GM23338 (cell line): ENCODE measurements at regions not wholly inside any gene's neighbourhood (a gene's known extent, or its start where the extent isn't known, plus 50 kb on each side); places are given as distances from the start of the nearest gene placed in this dataset.

Experiments
- ATAC-seq: fragments of 200-7000 bp; cut with Tn5 transposase; 3 replicates; pipeline ENCODE4 v1.9.1; 2020
- DNase-seq: peaks from one replicate; pipeline ENCODE4 v3.0.0-alpha.2; 2015; ENCODE audit warnings: low spot score
- H2AFZ ChIP-seq: fragments of 200-600 bp; sonication (generic); 2 replicates; pipeline ENCODE4 v1.8.0; 2016; ENCODE audit warnings: antibody characterized with exemption, mild to moderate bottlenecking, moderate library complexity
- H3F3A ChIP-seq: fragments of 200-600 bp; sonication (generic); replicated peaks from 2 replicates; pipeline ENCODE4 v1.8.0; 2017; ENCODE audit warnings: antibody characterized with exemption, mixed run types, low read depth
- H3K27ac ChIP-seq: fragments of 200-600 bp; sonication (generic); 2 replicates; pipeline ENCODE4 v1.6.1; 2016; ENCODE audit warnings: low read depth
- H3K27me3 ChIP-seq: fragments of 200-600 bp; sonication (generic); 2 replicates; pipeline ENCODE4 v1.8.0; 2016; ENCODE audit warnings: mild to moderate bottlenecking, mixed run types, moderate library complexity; ENCODE audit not compliant: insufficient read depth
- H3K36me3 ChIP-seq: fragments of 200-600 bp; sonication (generic); 2 replicates; pipeline ENCODE4 v1.8.0; 2016; ENCODE audit warnings: mild to moderate bottlenecking; ENCODE audit not compliant: insufficient read depth
- H3K4me1 ChIP-seq: fragments of 200-600 bp; sonication (generic); 2 replicates; pipeline ENCODE4 v1.8.0; 2016; ENCODE audit warnings: mild to moderate bottlenecking, moderate library complexity; ENCODE audit not compliant: insufficient read depth
- H3K4me2 ChIP-seq: fragments of 200-600 bp; sonication (generic); 2 replicates; pipeline ENCODE4 v1.7.1; 2017; ENCODE audit warnings: mixed run types
- H3K4me3 ChIP-seq: fragments of 200-600 bp; sonication (generic); 2 replicates; pipeline ENCODE4 v1.6.1; 2016; ENCODE audit warnings: mixed run types
- H3K79me2 ChIP-seq: fragments of 200-600 bp; sonication (generic); replicated peaks from 2 replicates; pipeline ENCODE4 v1.8.0; 2017; ENCODE audit warnings: mild to moderate bottlenecking; ENCODE audit not compliant: insufficient read depth
- H3K9me2 ChIP-seq: fragments of 200-600 bp; sonication (generic); 2 replicates; pipeline ENCODE4 v1.8.0; 2017; ENCODE audit not compliant: insufficient read depth
- H4K20me1 ChIP-seq: fragments of 200-600 bp; sonication (generic); replicated peaks from 2 replicates; pipeline ENCODE4 v1.8.0; 2017; ENCODE audit warnings: mild to moderate bottlenecking; ENCODE audit not compliant: insufficient read depth
- H3K27ac Mint-ChIP-seq: 2 replicates; pipeline ENCODE4 v1.8.0; 2020; ENCODE audit warnings: inconsistent platforms, mild to moderate bottlenecking, moderate library complexity, mixed read lengths
- H3K27me3 Mint-ChIP-seq: 3 replicates; pipeline ENCODE4 v1.8.0; 2022; ENCODE audit warnings: low read depth, mild to moderate bottlenecking, moderate library complexity, mixed read lengths, inconsistent platforms; ENCODE audit not compliant: insufficient read depth, poor library complexity
- H3K36me3 Mint-ChIP-seq: 3 replicates; pipeline ENCODE4 v1.8.0; 2021; ENCODE audit warnings: low read depth, mild to moderate bottlenecking, inconsistent platforms, moderate library complexity, mixed read lengths
- H3K4me1 Mint-ChIP-seq: 3 replicates; pipeline ENCODE4 v1.8.0; 2020; ENCODE audit warnings: mild to moderate bottlenecking, inconsistent platforms, mixed read lengths
- H3K4me3 Mint-ChIP-seq: 3 replicates; pipeline ENCODE4 v1.8.0; 2021; ENCODE audit warnings: moderate library complexity, mild to moderate bottlenecking, inconsistent platforms, mixed read lengths
- H3K9me3 Mint-ChIP-seq: 3 replicates; pipeline ENCODE4 v1.8.0; 2020; ENCODE audit warnings: moderate library complexity, mild to moderate bottlenecking, inconsistent platforms, mixed read lengths
- EZH2 ChIP-seq: fragments of 200-600 bp; sonication (generic); IDR thresholded peaks from one replicate; pipeline ENCODE4 v1.8.0; 2017; ENCODE audit warnings: antibody characterized with exemption, mild to moderate bottlenecking, low read depth; ENCODE audit not compliant: unreplicated experiment
- EZH2phosphoT487 ChIP-seq: fragments of 200-600 bp; sonication (generic); IDR thresholded peaks from one replicate; pipeline ENCODE4 v1.8.1; 2018; ENCODE audit warnings: antibody characterized with exemption; ENCODE audit not compliant: unreplicated experiment
- JUNB ChIP-seq: IDR thresholded peaks from one replicate; pipeline ENCODE4 v1.6.1; 2016; ENCODE audit warnings: antibody characterized with exemption; ENCODE audit not compliant: unreplicated experiment
- NANOG ChIP-seq: IDR thresholded peaks from 2 replicates; pipeline ENCODE4 v1.6.1; 2016; ENCODE audit warnings: antibody characterized with exemption, borderline replicate concordance
- STAT1 ChIP-seq: IDR thresholded peaks from one replicate; pipeline ENCODE4 v1.6.1; 2016; ENCODE audit warnings: antibody characterized with exemption; ENCODE audit not compliant: unreplicated experiment
- ZNF114 ChIP-seq: fragments of 250-450 bp; sonication (Bioruptor Pico); IDR thresholded peaks from 2 replicates; pipeline ENCODE4 v1.5.0; 2020; ENCODE audit warnings: mild to moderate bottlenecking, moderate library complexity
- ZNF331 ChIP-seq: fragments of 250-450 bp; sonication (Bioruptor Pico); IDR thresholded peaks from 2 replicates; pipeline ENCODE4 v1.5.0; 2020; ENCODE audit warnings: low read depth, mild to moderate bottlenecking, moderate library complexity
- TF ChIP-seq, protein P1 (sequence below): fragments of 250-450 bp; sonication (Bioruptor Pico); IDR thresholded peaks from 2 replicates; pipeline ENCODE4 v1.5.0; 2020; ENCODE audit warnings: mild to moderate bottlenecking, moderate library complexity
- TF ChIP-seq, protein P2 (sequence below): IDR thresholded peaks from 2 replicates; pipeline ENCODE4 v1.6.1; 2016; ENCODE audit warnings: antibody characterized with exemption
- TF ChIP-seq, protein P3 (sequence below), 2 experiments: fragments of 200-600 bp in 1 of 2; sonication (generic) in 1 of 2; conservative IDR thresholded peaks; 2 replicates each; pipeline versions ENCODE4 v1.5.1 to v1.6.1; 2016 to 2017; ENCODE audit warnings: antibody characterized with exemption in 2 of 2, low read depth in 2 of 2, mild to moderate bottlenecking in 2 of 2, moderate library complexity in 1 of 2

DNA sequence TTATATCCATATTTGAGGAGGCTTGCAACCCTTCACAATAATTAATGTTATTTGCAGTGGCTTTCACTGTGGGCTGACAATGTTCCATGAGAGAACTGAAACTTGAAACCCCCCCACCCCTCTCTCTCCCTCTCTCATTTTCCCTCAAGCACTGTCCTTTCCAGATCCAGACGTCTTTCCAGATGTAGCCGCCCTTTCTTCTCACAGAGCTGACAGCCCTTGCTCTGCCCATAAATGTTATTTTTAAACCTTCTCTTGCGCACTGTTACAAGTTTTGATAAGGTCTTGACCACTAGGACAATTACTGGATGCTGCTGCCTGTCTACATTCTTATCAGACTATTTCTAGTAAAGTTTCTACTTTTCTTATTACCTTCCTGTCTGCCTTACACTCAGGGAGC is 91.4 kb upstream of the LINC00305 start:
- peaks cover 14% of the 10 kb centered on the region; the same call in 2 of the 3 replicates for H3K4me1 Mint-ChIP-seq
- no peak for ATAC-seq
- peak overlapping the region; percentile 40; the same call in 1 of the 2 replicates for H2AFZ ChIP-seq
- no peaks in the 10 kb centered on the region for H3K27me3 Mint-ChIP-seq
- H3K79me2 ChIP-seq, result no peaks in the 10 kb centered on the region
- no peak overlapping the region for H3K4me3 ChIP-seq
- H4K20me1 ChIP-seq, result no peaks in the 10 kb centered on the region
- DNase-seq, result no peak
- no peak overlapping the region for H3K4me3 Mint-ChIP-seq
- no peaks in the 10 kb centered on the region for H3K27me3 ChIP-seq
- H3K4me2 ChIP-seq, result no peak overlapping the region
- no peaks in the 10 kb centered on the region for H3K36me3 ChIP-seq
- TF ChIP-seq EZH2phosphoT487, result no peak
- H3K9me3 Mint-ChIP-seq, result no peaks in the 10 kb centered on the region
- no peaks in the 10 kb centered on the region for H3K4me1 ChIP-seq
- H3K9me2 ChIP-seq, result no peaks in the 10 kb centered on the region
- H3K36me3 Mint-ChIP-seq, result no peaks in the 10 kb centered on the region
- no peak overlapping the region for H3K27ac Mint-ChIP-seq
- H3F3A ChIP-seq, result no peaks in the 10 kb centered on the region
- H3K27ac ChIP-seq, result no peak overlapping the region

DNA sequence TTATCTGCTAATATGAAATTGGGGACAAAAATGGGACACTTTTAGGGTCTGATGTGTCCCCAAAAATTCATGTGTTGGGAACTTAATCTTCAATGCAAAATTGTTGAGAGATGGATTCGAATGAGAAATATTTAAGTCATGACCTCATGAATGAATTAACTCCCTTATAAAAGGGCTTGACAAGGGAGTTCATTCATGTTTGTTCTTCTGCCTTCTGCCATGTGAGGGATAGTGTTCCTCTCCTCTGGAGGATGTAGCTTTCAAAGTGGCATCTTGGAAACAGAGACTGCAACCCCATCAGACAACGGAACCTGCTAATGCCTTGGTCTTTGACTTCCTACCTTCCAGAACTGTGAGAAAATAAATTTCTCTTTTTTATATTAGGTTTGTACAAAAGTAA is 89.2 kb upstream of the LINC00305 start:
- peaks cover 9% of the 10 kb centered on the region; the same call in 2 of the 3 replicates for H3K4me1 Mint-ChIP-seq
- no peak overlapping the region for H3K4me3 Mint-ChIP-seq
- H3F3A ChIP-seq, result no peaks in the 10 kb centered on the region
- no peaks in the 10 kb centered on the region for H3K27me3 ChIP-seq
- no peaks in the 10 kb centered on the region for H3K9me2 ChIP-seq
- H3K36me3 Mint-ChIP-seq, result peaks cover 8% of the 10 kb centered on the region; the same call in 2 of the 3 replicates
- no peaks in the 10 kb centered on the region for H3K4me1 ChIP-seq
- H3K36me3 ChIP-seq, result no peaks in the 10 kb centered on the region
- no peak for DNase-seq
- H3K4me3 ChIP-seq, result no peak overlapping the region
- no peak for ATAC-seq
- H3K79me2 ChIP-seq, result no peaks in the 10 kb centered on the region
- H3K4me2 ChIP-seq, result no peak overlapping the region
- peaks cover 9% of the 10 kb centered on the region for H3K9me3 Mint-ChIP-seq
- no peaks in the 10 kb centered on the region for H4K20me1 ChIP-seq
- no peaks in the 10 kb centered on the region for H3K27me3 Mint-ChIP-seq
- no peak overlapping the region for H3K27ac Mint-ChIP-seq
- no peak overlapping the region for H2AFZ ChIP-seq
- H3K27ac ChIP-seq, result no peak overlapping the region
- TF ChIP-seq ZNF114 (CRISPR knock-in tag) (no peak), ZNF331 (CRISPR knock-in tag) (no peak), STAT1 (no peak), EZH2 (no peak), EZH2phosphoT487 (no peak), NANOG (no peak), JUNB (no peak)
- TF ChIP-seq, protein P1, sequence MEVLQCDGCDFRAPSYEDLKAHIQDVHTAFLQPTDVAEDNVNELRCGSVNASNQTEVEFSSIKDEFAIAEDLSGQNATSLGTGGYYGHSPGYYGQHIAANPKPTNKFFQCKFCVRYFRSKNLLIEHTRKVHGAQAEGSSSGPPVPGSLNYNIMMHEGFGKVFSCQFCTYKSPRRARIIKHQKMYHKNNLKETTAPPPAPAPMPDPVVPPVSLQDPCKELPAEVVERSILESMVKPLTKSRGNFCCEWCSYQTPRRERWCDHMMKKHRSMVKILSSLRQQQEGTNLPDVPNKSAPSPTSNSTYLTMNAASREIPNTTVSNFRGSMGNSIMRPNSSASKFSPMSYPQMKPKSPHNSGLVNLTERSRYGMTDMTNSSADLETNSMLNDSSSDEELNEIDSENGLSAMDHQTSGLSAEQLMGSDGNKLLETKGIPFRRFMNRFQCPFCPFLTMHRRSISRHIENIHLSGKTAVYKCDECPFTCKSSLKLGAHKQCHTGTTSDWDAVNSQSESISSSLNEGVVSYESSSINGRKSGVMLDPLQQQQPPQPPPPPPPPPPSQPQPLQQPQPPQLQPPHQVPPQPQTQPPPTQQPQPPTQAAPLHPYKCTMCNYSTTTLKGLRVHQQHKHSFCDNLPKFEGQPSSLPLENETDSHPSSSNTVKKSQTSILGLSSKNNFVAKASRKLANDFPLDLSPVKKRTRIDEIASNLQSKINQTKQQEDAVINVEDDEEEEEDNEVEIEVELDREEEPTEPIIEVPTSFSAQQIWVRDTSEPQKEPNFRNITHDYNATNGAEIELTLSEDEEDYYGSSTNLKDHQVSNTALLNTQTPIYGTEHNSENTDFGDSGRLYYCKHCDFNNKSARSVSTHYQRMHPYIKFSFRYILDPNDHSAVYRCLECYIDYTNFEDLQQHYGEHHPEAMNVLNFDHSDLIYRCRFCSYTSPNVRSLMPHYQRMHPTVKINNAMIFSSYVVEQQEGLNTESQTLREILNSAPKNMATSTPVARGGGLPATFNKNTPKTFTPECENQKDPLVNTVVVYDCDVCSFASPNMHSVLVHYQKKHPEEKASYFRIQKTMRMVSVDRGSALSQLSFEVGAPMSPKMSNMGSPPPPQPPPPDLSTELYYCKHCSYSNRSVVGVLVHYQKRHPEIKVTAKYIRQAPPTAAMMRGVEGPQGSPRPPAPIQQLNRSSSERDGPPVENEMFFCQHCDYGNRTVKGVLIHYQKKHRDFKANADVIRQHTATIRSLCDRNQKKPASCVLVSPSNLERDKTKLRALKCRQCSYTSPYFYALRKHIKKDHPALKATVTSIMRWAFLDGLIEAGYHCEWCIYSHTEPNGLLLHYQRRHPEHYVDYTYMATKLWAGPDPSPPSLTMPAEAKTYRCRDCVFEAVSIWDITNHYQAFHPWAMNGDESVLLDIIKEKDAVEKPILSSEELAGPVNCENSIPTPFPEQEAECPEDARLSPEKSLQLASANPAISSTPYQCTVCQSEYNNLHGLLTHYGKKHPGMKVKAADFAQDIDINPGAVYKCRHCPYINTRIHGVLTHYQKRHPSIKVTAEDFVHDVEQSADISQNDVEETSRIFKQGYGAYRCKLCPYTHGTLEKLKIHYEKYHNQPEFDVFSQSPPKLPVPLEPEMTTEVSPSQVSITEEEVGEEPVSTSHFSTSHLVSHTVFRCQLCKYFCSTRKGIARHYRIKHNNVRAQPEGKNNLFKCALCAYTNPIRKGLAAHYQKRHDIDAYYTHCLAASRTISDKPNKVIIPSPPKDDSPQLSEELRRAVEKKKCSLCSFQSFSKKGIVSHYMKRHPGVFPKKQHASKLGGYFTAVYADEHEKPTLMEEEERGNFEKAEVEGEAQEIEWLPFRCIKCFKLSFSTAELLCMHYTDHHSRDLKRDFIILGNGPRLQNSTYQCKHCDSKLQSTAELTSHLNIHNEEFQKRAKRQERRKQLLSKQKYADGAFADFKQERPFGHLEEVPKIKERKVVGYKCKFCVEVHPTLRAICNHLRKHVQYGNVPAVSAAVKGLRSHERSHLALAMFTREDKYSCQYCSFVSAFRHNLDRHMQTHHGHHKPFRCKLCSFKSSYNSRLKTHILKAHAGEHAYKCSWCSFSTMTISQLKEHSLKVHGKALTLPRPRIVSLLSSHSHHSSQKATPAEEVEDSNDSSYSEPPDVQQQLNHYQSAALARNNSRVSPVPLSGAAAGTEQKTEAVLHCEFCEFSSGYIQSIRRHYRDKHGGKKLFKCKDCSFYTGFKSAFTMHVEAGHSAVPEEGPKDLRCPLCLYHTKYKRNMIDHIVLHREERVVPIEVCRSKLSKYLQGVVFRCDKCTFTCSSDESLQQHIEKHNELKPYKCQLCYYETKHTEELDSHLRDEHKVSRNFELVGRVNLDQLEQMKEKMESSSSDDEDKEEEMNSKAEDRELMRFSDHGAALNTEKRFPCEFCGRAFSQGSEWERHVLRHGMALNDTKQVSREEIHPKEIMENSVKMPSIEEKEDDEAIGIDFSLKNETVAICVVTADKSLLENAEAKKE, result no peak
- TF ChIP-seq, protein P2, sequence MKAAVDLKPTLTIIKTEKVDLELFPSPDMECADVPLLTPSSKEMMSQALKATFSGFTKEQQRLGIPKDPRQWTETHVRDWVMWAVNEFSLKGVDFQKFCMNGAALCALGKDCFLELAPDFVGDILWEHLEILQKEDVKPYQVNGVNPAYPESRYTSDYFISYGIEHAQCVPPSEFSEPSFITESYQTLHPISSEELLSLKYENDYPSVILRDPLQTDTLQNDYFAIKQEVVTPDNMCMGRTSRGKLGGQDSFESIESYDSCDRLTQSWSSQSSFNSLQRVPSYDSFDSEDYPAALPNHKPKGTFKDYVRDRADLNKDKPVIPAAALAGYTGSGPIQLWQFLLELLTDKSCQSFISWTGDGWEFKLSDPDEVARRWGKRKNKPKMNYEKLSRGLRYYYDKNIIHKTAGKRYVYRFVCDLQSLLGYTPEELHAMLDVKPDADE, result no peak
- TF ChIP-seq, protein P3, sequence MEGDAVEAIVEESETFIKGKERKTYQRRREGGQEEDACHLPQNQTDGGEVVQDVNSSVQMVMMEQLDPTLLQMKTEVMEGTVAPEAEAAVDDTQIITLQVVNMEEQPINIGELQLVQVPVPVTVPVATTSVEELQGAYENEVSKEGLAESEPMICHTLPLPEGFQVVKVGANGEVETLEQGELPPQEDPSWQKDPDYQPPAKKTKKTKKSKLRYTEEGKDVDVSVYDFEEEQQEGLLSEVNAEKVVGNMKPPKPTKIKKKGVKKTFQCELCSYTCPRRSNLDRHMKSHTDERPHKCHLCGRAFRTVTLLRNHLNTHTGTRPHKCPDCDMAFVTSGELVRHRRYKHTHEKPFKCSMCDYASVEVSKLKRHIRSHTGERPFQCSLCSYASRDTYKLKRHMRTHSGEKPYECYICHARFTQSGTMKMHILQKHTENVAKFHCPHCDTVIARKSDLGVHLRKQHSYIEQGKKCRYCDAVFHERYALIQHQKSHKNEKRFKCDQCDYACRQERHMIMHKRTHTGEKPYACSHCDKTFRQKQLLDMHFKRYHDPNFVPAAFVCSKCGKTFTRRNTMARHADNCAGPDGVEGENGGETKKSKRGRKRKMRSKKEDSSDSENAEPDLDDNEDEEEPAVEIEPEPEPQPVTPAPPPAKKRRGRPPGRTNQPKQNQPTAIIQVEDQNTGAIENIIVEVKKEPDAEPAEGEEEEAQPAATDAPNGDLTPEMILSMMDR (conservative IDR thresholded peaks at IDR 0.05; ENCODE audit: low read depth in 2 of 2), result no peak
